HepG2 (cell line): ENCODE measurements at regions not wholly inside any gene's neighbourhood (a gene's known extent, or its start where the extent isn't known, plus 50 kb on each side); places are given as distances from the start of the nearest gene placed in this dataset.

Source experiments
- ATAC-seq: fragments of 200-7000 bp; cut with Tn5 transposase; 3 replicates; pipeline ENCODE4 v1.9.1; 2020; ENCODE audit warnings: mild to moderate bottlenecking, moderate library complexity
- BruUV-seq: library from RNA; stranded (reverse); fragments of 400-500 nt; replicated peaks from 2 replicates; lab custom pipeline; 2021; lab: Mats Ljungman, UMichigan
- CTCF ChIA-PET: fragments of 300-600 bp; formaldehyde crosslinking; extraction: SDS; loops from one replicate; lab custom pipeline; 2021; ENCODE audit warnings: low total read pairs, inconsistent platforms, low intra/inter-chr PET ratio; lab: Yijun Ruan, JAX
- POLR2A ChIA-PET: fragments of 350-600 bp; sonication (Branson Sonifier 250); formaldehyde crosslinking; loops from one replicate; lab custom pipeline; 2020; ENCODE audit warnings: antibody characterized with exemption, inconsistent platforms; lab: Yijun Ruan, JAX
- DNase-seq: peaks from one replicate; pipeline ENCODE4 v3.0.0-alpha.2; 2015; ENCODE audit warnings: low spot score
- FAIRE-seq: peaks from 3 replicates; lab custom pipeline; 2011; peaks lifted over from hg19 to GRCh38; lab: Jason Lieb, UNC
- H2AFZ ChIP-seq: one replicate; pipeline ENCODE4 v1.6.1; 2011; ENCODE audit warnings: low read length, inconsistent platforms
- H3K27ac ChIP-seq: fragments of 300-600 bp; 3 replicates; pipeline ENCODE4 v1.8.0; 2011; ENCODE audit warnings: mixed run types, mild to moderate bottlenecking, mixed read lengths, low read length, inconsistent platforms; ENCODE audit not compliant: insufficient read depth; ENCODE audit errors: extremely low read length
- H3K27me3 ChIP-seq, 2 experiments: fragments of 200-600 bp in 1 of 2; 2 replicates in 1 of 2; 3 replicates in 1 of 2; pipeline versions ENCODE4 v1.6.0 to v1.8.0; 2011; ENCODE audit warnings: low read length in 2 of 2, mild to moderate bottlenecking in 2 of 2, moderate library complexity in 2 of 2, inconsistent platforms in 1 of 2; ENCODE audit not compliant: insufficient read depth in 2 of 2, control insufficient read depth in 1 of 2
- H3K36me3 ChIP-seq, 2 experiments: fragments of 200-600 bp in 1 of 2; replicated peaks in 1 of 2; 2 replicates in 1 of 2; 3 replicates in 1 of 2; pipeline versions ENCODE4 v1.5.1 to v1.8.0; 2011; ENCODE audit warnings: low read length in 2 of 2, inconsistent platforms in 1 of 2; ENCODE audit not compliant: insufficient read depth in 2 of 2, control insufficient read depth in 1 of 2
- H3K4me1 ChIP-seq: 2 replicates; pipeline ENCODE4 v1.5.1; 2012; ENCODE audit warnings: low read length, inconsistent platforms; ENCODE audit not compliant: insufficient read depth
- H3K4me2 ChIP-seq: 2 replicates; pipeline ENCODE4 v1.6.0; 2011; ENCODE audit warnings: low read depth, low read length, inconsistent platforms
- H3K4me3 ChIP-seq, 3 experiments: fragments of 200-600 bp in 1 of 3; sonication (generic), shearing (Covaris generic) in 1 of 3; replicated peaks in 1 of 3; 2 replicates each; pipeline ENCODE4 v1.5.1; 2011 to 2016; ENCODE audit warnings: low read length in 3 of 3, inconsistent platforms in 2 of 3, low read depth in 2 of 3, mild to moderate bottlenecking in 2 of 3, control low read depth in 1 of 3, mixed read lengths in 1 of 3; ENCODE audit not compliant: insufficient read depth in 1 of 3
- H3K79me2 ChIP-seq: one replicate; pipeline ENCODE4 v1.6.1; 2011; ENCODE audit warnings: low read length, inconsistent platforms; ENCODE audit not compliant: insufficient read depth
- H3K9ac ChIP-seq: 2 replicates; pipeline ENCODE4 v1.6.0; 2011; ENCODE audit warnings: mild to moderate bottlenecking, low read depth, low read length, inconsistent platforms; ENCODE audit not compliant: insufficient read depth
- H3K9me3 ChIP-seq: 2 replicates; pipeline ENCODE4 v1.5.1; 2012; ENCODE audit warnings: mild to moderate bottlenecking, low read length
- H4K20me1 ChIP-seq: 2 replicates; pipeline ENCODE4 v1.6.0; 2011; ENCODE audit warnings: inconsistent platforms, mild to moderate bottlenecking, low read length, moderate library complexity; ENCODE audit not compliant: insufficient read depth
- CC2D1A ChIP-seq: sonication (generic); formaldehyde crosslinking; IDR thresholded peaks from 2 replicates; pipeline ENCODE4 v1.8.1; 2023; ENCODE audit warnings: mild to moderate bottlenecking, missing genetic modification reagents
- CCAR2 ChIP-seq: fragments of 200-400 bp; formaldehyde crosslinking; optimal IDR thresholded peaks from 2 replicates; pipeline ENCODE3; 2018; ENCODE audit warnings: low read depth, mild to moderate bottlenecking, low read length, moderate library complexity
- CCDC6 ChIP-seq: sonication (generic); formaldehyde crosslinking; IDR thresholded peaks from 2 replicates; pipeline ENCODE4 v1.8.1; 2022; ENCODE audit warnings: mild to moderate bottlenecking, missing genetic modification reagents, moderate library complexity
- HNRNPUL1 ChIP-seq: fragments of 200-400 bp; formaldehyde crosslinking; IDR thresholded peaks from 2 replicates; pipeline ENCODE4 v1.6.1; 2017; ENCODE audit warnings: low read depth, mild to moderate bottlenecking, low read length, moderate library complexity
- KDM2A ChIP-seq: sonication (generic); formaldehyde crosslinking; IDR thresholded peaks from 2 replicates; pipeline ENCODE4 v1.4.0; 2020; ENCODE audit warnings: low read depth, missing genetic modification reagents, borderline replicate concordance
- KLF15 ChIP-seq: sonication (generic); formaldehyde crosslinking; IDR thresholded peaks from 2 replicates; pipeline ENCODE4 v1.8.1; 2023; ENCODE audit warnings: borderline replicate concordance, mild to moderate bottlenecking, inconsistent platforms, missing genetic modification reagents, mixed read lengths
- MTA1 ChIP-seq: sonication (generic); formaldehyde crosslinking; IDR thresholded peaks from 2 replicates; pipeline ENCODE4 v1.4.0; 2020; ENCODE audit warnings: missing genetic modification reagents, mild to moderate bottlenecking, borderline replicate concordance
- YEATS4 ChIP-seq: sonication (generic); formaldehyde crosslinking; IDR thresholded peaks from 2 replicates; pipeline ENCODE4 v1.4.0; 2020; ENCODE audit warnings: missing genetic modification reagents, borderline replicate concordance
- ZFP37 ChIP-seq: sonication (generic); formaldehyde crosslinking; IDR thresholded peaks from 2 replicates; pipeline ENCODE4 v1.4.0; 2020; ENCODE audit warnings: missing genetic modification reagents, borderline replicate concordance
- ZNF629 ChIP-seq: sonication (generic); formaldehyde crosslinking; conservative IDR thresholded peaks from 2 replicates; pipeline ENCODE4 v1.5.0; 2020; ENCODE audit warnings: missing genetic modification reagents
- ZNF724P ChIP-seq: sonication (generic); formaldehyde crosslinking; IDR thresholded peaks from 2 replicates; pipeline ENCODE4 v1.8.0; 2022; ENCODE audit warnings: missing genetic modification reagents, borderline replicate concordance
- WGBS: methylation state at CpG from one replicate; pipeline ENCODE4 v1.1.6; 2017; ENCODE audit warnings: low lambda C conversion rate; 5-methylcytosine and 5-hydroxymethylcytosine counted together
- in situ Hi-C: cut with HindIII; loops from 2 replicates; pipeline ENCODE4 v1.10.0; 2017; ENCODE audit warnings: low pct_unique_long_range_greater_than_20kb; ENCODE audit not compliant: extremely low pct_ligation_motif_present
- intact Hi-C: fragments of 100-400 bp; cut with micrococcal nuclease; formaldehyde crosslinking; loops from one replicate; pipeline ENCODE4 v1.10.0; 2022; ENCODE audit not compliant: unreplicated experiment
- TF ChIP-seq, protein P1 (sequence below): sonication (generic); formaldehyde crosslinking; IDR thresholded peaks from 2 replicates; pipeline ENCODE4 v1.5.0; 2020; ENCODE audit warnings: missing genetic modification reagents
- TF ChIP-seq, protein P2 (sequence below): sonication (generic); formaldehyde crosslinking; IDR thresholded peaks from 2 replicates; pipeline ENCODE4 v1.4.0; 2020; ENCODE audit warnings: missing genetic modification reagents
- TF ChIP-seq, protein P3 (sequence below): sonication (generic); formaldehyde crosslinking; IDR thresholded peaks from 2 replicates; pipeline ENCODE4 v1.5.1; 2020; ENCODE audit warnings: mild to moderate bottlenecking, missing genetic modification reagents, borderline replicate concordance
- TF ChIP-seq, protein P4 (sequence below): sonication (generic); formaldehyde crosslinking; IDR thresholded peaks from 2 replicates; pipeline ENCODE4 v1.9.0; 2022; ENCODE audit warnings: missing genetic modification reagents, mild to moderate bottlenecking, borderline replicate concordance

DNA sequence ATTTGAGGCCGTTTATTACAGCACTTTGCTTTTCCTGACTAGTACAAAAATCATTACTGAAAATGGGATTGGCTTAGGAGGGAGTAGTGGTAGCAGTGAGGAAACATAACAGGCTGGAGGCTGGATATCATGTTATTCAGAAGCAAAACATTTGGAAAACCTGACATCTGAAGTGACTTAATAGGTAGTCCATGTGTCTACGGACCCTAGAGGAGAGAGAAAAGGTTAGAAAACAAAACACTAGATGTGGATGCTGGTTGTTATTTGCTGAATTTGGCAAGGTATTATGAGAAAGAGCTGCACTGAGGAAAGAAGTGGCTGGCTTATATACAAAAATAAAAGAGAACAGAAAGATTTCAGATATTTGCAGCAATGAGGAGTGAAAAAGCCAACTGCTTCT lies 139.9 kb downstream of the MEX3B start:
- H3K9ac ChIP-seq = no peak overlapping the region
- no peak overlapping the region for H3K27ac ChIP-seq
- intact Hi-C loops (no loop called here), in situ Hi-C loops (no loop called here)
- TF ChIP-seq CCAR2 = no peak
- TF ChIP-seq KLF15 = no peak
- TF ChIP-seq ZNF724P (CRISPR knock-in tag) = no peak
- TF ChIP-seq KDM2A (CRISPR knock-in tag) = no peak
- TF ChIP-seq HNRNPUL1 = no peak
- H3K36me3 ChIP-seq = no peaks in the 10 kb centered on the region
- no peaks in the 10 kb centered on the region for H3K9me3 ChIP-seq
- H3K4me1 ChIP-seq = no peaks in the 10 kb centered on the region
- no peak overlapping the region for H2AFZ ChIP-seq
- H3K4me2 ChIP-seq = no peak overlapping the region
- DNase-seq (no peak), ATAC-seq (no peak), FAIRE-seq (no peak)
- no TSS peak for BruUV-seq
- WGBS = 2% methylated on average over 2 of the region's 2 CpGs
- CTCF ChIA-PET = no interaction called here
- H3K79me2 ChIP-seq = no peaks in the 10 kb centered on the region
- H3K4me3 ChIP-seq = no peak overlapping the region
- no peaks in the 10 kb centered on the region for H3K27me3 ChIP-seq
- no peaks in the 10 kb centered on the region for H4K20me1 ChIP-seq
- POLR2A ChIA-PET = no interaction called here

DNA sequence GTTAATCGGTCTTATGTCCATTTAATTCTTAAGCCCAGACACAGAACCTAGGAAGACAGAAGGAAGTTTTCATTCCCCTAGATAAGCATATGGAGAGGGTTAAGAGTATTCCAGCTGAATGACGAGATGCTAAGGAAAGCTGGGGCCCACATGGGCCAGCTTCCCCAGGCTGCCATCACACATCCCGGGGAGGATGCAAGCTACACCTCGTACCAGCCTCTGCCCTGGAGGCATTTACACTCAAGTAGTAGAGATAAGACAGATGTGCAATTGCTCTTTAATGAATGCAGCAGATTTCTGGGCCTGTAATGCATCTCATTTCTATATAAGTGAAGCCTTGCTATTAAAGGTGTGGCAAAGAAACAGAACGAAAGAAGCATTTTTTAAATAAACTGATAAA lies 144.5 kb downstream of the MEX3B start:
- FAIRE-seq = no peak
- POLR2A ChIA-PET = no interaction called here
- TF ChIP-seq, protein P1, sequence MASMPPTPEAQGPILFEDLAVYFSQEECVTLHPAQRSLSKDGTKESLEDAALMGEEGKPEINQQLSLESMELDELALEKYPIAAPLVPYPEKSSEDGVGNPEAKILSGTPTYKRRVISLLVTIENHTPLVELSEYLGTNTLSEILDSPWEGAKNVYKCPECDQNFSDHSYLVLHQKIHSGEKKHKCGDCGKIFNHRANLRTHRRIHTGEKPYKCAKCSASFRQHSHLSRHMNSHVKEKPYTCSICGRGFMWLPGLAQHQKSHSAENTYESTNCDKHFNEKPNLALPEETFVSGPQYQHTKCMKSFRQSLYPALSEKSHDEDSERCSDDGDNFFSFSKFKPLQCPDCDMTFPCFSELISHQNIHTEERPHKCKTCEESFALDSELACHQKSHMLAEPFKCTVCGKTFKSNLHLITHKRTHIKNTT (CRISPR knock-in tag) = no peak
- no peak for TF ChIP-seq CCDC6 (CRISPR knock-in tag)
- TF ChIP-seq ZFP37 (CRISPR knock-in tag) = no peak
- TF ChIP-seq, protein P2, sequence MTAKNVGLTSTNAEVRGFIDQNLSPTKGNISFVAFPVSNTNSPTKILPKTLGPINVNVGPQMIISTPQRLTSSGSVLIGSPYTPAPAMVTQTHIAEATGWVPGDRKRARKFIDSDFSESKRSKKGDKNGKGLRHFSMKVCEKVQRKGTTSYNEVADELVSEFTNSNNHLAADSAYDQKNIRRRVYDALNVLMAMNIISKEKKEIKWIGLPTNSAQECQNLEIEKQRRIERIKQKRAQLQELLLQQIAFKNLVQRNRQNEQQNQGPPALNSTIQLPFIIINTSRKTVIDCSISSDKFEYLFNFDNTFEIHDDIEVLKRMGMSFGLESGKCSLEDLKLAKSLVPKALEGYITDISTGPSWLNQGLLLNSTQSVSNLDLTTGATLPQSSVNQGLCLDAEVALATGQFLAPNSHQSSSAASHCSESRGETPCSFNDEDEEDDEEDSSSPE (CRISPR knock-in tag) = no peak
- no peak for TF ChIP-seq YEATS4 (CRISPR knock-in tag)
- no peak for TF ChIP-seq CC2D1A
- TF ChIP-seq ZNF629 (CRISPR knock-in tag) = no peak
- TF ChIP-seq, protein P3, sequence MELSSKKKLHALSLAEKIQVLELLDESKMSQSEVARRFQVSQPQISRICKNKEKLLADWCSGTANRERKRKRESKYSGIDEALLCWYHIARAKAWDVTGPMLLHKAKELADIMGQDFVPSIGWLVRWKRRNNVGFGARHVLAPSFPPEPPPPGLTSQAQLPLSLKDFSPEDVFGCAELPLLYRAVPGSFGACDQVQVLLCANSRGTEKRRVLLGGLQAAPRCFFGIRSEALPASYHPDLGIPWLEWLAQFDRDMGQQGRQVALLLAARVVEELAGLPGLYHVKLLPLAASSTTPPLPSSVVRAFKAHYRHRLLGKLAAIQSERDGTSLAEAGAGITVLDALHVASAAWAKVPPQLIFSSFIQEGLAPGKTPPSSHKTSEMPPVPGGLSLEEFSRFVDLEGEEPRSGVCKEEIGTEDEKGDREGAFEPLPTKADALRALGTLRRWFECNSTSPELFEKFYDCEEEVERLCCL (CRISPR knock-in tag) = no peak
- no peak for TF ChIP-seq MTA1 (CRISPR knock-in tag)
- TF ChIP-seq, protein P4, sequence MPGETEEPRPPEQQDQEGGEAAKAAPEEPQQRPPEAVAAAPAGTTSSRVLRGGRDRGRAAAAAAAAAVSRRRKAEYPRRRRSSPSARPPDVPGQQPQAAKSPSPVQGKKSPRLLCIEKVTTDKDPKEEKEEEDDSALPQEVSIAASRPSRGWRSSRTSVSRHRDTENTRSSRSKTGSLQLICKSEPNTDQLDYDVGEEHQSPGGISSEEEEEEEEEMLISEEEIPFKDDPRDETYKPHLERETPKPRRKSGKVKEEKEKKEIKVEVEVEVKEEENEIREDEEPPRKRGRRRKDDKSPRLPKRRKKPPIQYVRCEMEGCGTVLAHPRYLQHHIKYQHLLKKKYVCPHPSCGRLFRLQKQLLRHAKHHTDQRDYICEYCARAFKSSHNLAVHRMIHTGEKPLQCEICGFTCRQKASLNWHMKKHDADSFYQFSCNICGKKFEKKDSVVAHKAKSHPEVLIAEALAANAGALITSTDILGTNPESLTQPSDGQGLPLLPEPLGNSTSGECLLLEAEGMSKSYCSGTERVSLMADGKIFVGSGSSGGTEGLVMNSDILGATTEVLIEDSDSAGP (CRISPR knock-in tag) = no peak

More for the DNA sequence above, 144.5 kb downstream of the MEX3B start:
- intact Hi-C loops (no loop called here), in situ Hi-C loops (no loop called here)
- Histone ChIP-seq H3K79me2 (no peaks in the 10 kb centered on the region), H3K9me3 (no peaks in the 10 kb centered on the region), H3K27ac (no peak overlapping the region), H3K9ac (no peak overlapping the region), H4K20me1 (no peaks in the 10 kb centered on the region), H3K4me3 (no peak overlapping the region), H3K36me3 (no peaks in the 10 kb centered on the region), H3K4me1 (no peaks in the 10 kb centered on the region), H3K4me2 (no peak overlapping the region), H3K27me3 (no peaks in the 10 kb centered on the region), H2AFZ (no peak overlapping the region)
- WGBS = 23% methylated on average over 5 of the region's 5 CpGs
- CTCF ChIA-PET = no interaction called here
- ATAC-seq (no peak), DNase-seq (no peak)
- BruUV-seq = no TSS peak
